Hepatocyte (in vitro differentiated cells): ENCODE measurements at regions not wholly inside any gene's neighbourhood (a gene's known extent, or its start where the extent isn't known, plus 50 kb on each side); places are given as distances from the start of the nearest gene placed in this dataset.

Experiments used
- CTCF ChIP-seq: fragments of 200-600 bp; sonication (generic); IDR thresholded peaks from 2 replicates; pipeline ENCODE4 v1.5.1; 2016; ENCODE audit warnings: antibody characterized with exemption, mild to moderate bottlenecking; ENCODE audit not compliant: poor library complexity
- EZH2 ChIP-seq: fragments of 200-600 bp; sonication (generic); IDR thresholded peaks from 2 replicates; pipeline ENCODE4 v1.6.1; 2016; ENCODE audit warnings: antibody characterized with exemption, mild to moderate bottlenecking, borderline replicate concordance
- EZH2phosphoT487 ChIP-seq: fragments of 200-600 bp; sonication (generic); IDR thresholded peaks from one replicate; pipeline ENCODE4 v1.6.1; 2018; ENCODE audit warnings: antibody characterized with exemption, mild to moderate bottlenecking, low read depth, moderate library complexity; ENCODE audit not compliant: unreplicated experiment, severe bottlenecking

- TF ChIP-seq CTCF (no peak), EZH2 (no peak), EZH2phosphoT487 (no peak)
These were observed 386.7 kb downstream of the TFAP2A start for GRCh38 chr6:10028222-10028621.
